GM12872 (cell line): ENCODE measurements at regions not wholly inside any gene's neighbourhood (a gene's known extent, or its start where the extent isn't known, plus 50 kb on each side); places are given as distances from the start of the nearest gene placed in this dataset.

Experiments used
- TF ChIP-seq, protein P1 (sequence below): IDR thresholded peaks from 3 replicates; pipeline ENCODE4 v1.5.1; 2011; ENCODE audit warnings: low read depth, mild to moderate bottlenecking, low read length, moderate library complexity; ENCODE audit not compliant: insufficient read depth

DNA sequence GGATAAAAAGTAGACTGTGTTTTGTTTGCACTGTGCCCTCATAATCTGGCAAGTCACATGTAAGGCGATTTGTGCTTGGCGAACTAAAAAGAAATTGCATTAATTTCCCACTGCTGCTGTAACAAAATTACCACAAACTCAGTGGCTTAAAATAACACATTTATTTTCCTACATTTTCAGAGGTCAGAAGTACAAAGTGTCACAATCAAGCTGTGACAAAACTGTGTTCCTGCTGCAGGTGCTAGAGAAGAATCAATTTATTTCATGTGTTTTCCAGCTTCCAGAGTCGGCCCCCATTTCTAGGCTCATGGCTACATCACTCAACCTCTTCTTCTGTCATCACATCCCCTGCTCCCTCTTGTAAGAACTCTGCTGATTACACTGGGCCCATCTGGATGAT lies 158.6 kb upstream of the UFM1 start:
- TF ChIP-seq, protein P1, sequence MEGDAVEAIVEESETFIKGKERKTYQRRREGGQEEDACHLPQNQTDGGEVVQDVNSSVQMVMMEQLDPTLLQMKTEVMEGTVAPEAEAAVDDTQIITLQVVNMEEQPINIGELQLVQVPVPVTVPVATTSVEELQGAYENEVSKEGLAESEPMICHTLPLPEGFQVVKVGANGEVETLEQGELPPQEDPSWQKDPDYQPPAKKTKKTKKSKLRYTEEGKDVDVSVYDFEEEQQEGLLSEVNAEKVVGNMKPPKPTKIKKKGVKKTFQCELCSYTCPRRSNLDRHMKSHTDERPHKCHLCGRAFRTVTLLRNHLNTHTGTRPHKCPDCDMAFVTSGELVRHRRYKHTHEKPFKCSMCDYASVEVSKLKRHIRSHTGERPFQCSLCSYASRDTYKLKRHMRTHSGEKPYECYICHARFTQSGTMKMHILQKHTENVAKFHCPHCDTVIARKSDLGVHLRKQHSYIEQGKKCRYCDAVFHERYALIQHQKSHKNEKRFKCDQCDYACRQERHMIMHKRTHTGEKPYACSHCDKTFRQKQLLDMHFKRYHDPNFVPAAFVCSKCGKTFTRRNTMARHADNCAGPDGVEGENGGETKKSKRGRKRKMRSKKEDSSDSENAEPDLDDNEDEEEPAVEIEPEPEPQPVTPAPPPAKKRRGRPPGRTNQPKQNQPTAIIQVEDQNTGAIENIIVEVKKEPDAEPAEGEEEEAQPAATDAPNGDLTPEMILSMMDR = no peak

DNA sequence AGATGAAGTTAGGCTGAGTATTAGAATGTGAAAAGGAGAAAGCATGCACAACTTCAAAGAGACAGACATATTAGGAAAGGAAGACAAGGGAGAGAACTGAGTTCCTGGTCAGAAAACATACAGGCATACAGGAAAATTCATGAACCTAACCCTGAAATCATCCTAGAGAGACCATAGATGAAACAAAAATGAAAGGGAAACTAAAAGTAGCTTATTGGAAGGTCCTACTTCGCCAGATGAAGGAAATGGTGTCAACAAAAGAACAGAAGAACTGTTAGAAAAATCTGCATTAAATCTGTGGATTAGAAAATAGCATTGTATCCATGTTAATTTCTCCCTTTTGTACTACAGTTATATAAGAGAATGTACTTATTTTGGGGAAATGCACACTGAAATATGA lies 169.0 kb upstream of the UFM1 start:
- TF ChIP-seq, protein P1 = no peak

DNA sequence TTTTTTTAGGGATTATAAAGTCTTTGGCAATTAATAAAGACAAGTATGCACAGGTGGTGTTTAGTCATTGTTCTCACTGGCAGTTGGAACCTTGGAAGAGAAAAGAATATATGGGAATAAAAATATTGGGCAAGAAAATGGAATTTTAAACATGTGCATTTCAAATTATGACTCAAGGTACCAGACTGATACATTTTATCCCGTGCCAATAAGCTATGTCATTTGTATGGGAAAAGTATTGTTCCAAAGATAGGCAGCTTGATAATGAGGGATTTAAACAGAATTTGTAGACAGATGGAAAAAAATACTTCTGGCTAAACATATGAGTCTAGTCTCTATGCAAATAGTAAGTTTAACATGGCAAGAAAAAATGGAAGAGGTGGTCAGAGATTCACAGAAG lies 169.5 kb upstream of the UFM1 start:
- TF ChIP-seq, protein P1 = no peak

DNA sequence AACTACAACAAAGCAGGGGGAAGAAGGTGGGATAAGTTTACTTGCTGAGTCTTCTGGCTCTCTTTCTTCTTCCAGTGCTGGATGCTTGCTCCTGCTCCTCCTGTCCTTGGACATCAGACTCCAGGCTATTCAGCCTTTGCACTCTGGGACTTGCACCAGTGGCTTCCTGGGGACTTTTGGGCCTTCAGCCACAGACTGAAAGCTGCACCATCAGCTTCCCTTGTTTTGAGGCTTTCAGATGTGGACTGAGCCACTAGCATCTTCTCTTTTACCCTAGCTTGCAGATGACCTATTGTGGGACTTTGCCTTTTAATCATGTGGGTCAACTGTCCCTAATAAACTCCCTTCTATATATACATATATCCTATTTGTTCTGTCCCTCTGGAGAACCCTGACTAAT lies 173.0 kb upstream of the UFM1 start:
- TF ChIP-seq, protein P1 = no peak

DNA sequence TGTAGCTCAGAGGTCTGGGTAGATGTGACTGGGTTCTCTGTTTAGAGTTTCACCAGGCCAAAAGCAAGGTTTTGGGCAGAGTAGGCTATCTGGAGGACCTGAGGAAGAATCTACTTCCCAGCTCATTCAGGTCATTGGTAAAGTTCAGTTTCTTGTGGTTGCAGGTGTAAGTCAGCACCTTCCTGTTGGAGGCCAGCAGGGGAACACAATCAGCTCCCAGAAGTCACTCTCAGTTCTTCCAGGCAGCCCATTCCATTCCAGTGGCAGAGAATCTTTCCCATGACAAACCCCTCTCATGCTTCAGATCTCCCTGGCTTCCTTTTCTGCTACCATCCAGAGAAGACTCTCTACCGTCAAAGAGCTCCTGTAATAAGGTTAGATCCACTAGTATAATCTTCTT lies 176.2 kb upstream of the UFM1 start:
- TF ChIP-seq, protein P1 = no peak

DNA sequence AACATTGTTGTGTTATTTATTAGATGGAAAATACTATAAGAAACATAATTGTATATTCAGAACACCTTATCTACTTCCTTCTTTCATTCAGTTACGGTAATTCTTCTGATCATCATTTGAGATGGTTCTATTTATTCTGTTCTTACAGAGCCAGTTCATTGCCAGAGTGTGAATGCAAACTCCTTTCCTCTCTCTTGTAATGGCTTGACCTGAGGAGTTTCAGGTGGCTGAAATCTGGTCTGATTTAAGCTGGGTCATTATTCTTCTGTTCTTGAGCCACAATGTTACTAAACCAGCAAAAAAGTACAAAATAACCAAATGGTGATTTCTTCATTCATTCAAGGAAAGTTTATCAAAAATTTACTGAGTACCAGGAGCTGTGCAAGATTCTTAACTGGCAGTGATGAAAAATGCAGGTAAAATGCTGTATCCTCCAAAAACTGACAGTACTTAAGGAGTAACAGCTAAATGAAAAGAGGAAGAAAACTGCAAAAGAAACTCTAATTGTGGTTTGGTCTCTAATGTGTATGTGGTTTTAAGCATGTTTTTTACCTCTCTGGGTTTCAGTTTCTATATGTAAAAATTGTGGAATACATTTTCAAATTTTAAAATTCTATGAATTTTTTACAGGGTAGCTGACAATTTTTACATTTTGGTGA lies 182.4 kb upstream of the UFM1 start:
- TF ChIP-seq, protein P1 = no peak

DNA sequence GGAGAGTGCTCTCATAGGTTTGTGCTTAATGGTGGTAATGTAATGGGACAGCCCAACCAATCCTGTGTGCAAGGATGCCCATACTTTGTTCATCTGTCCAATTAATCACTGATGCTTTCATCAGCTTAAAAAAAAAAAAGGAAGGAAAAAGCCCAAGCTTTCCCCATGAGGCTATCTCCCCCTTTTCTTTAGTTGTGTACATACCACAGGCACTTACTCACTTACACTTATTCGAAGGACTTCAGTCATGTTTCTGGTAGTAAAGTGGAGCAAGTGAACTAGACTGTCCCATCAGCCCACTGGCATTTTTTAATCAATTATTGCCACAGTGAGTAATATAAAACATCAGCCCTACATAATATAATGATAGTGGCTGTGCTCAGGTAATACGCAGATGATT lies 183.5 kb upstream of the UFM1 start:
- TF ChIP-seq, protein P1 = no peak
